ENCODE measurements at regions not wholly inside any gene's neighbourhood (a gene's known extent, or its start where the extent isn't known, plus 50 kb on each side); places are given as distances from the start of the nearest gene placed in this dataset.

DNA sequence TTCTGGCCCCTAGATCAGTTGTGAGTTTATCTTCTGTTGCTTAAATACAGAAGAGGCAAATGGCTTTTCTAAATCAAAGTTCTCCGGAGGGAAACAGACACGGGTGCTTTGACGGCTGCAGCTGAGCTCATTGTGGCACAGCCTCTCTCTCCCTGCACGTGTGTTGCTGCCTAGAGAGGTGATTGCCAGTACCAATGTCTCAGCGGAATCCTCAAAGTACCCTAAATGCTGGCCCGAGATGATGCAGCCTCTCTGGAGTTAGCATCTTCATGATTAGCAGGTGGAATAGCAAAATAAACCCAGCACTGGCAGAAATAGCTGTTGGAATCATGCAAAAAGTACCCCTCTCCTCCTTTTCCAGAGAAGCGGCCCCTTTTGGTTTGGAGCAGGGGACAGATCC is 192.2 kb downstream of the PRDM2 start:
- no peak for TF ChIP-seq EZH2phosphoT487 (IDR thresholded peaks at IDR 0.05; ENCODE audit: borderline replicate concordance, low read length)
- TF ChIP-seq, protein P1, sequence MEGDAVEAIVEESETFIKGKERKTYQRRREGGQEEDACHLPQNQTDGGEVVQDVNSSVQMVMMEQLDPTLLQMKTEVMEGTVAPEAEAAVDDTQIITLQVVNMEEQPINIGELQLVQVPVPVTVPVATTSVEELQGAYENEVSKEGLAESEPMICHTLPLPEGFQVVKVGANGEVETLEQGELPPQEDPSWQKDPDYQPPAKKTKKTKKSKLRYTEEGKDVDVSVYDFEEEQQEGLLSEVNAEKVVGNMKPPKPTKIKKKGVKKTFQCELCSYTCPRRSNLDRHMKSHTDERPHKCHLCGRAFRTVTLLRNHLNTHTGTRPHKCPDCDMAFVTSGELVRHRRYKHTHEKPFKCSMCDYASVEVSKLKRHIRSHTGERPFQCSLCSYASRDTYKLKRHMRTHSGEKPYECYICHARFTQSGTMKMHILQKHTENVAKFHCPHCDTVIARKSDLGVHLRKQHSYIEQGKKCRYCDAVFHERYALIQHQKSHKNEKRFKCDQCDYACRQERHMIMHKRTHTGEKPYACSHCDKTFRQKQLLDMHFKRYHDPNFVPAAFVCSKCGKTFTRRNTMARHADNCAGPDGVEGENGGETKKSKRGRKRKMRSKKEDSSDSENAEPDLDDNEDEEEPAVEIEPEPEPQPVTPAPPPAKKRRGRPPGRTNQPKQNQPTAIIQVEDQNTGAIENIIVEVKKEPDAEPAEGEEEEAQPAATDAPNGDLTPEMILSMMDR (IDR thresholded peaks at IDR 0.05; ENCODE audit: low read depth, low read length, poor library complexity, severe bottlenecking): no peak
- Histone ChIP-seq H3F3A (ENCODE audit: control insufficient read depth, insufficient read depth) (no peaks in the 10 kb centered on the region), H3K4me3 (ENCODE audit: low read length) (no peak overlapping the region), H3K4me1 (ENCODE audit: control insufficient read depth, low read length) (no peaks in the 10 kb centered on the region), H3K9me2 (replicated peaks; ENCODE audit: control insufficient read depth, low read length) (no peaks in the 10 kb centered on the region), H3K27ac (ENCODE audit: low read depth, low read length) (no peak overlapping the region), H3K36me3 (ENCODE audit: control insufficient read depth, low read length) (no peaks in the 10 kb centered on the region), H4K20me1 (ENCODE audit: control insufficient read depth, insufficient read depth, low read depth, low read length) (no peaks in the 10 kb centered on the region), H3K27me3 (ENCODE audit: control insufficient read depth, low read length) (peaks cover 14% of the 10 kb centered on the region; the same call in 1 of the 2 replicates), H3K79me2 (ENCODE audit: control insufficient read depth, low read length) (no peaks in the 10 kb centered on the region), H3K9me3 (ENCODE audit: control insufficient read depth, insufficient read depth, low read length) (no peaks in the 10 kb centered on the region), H3K4me2 (ENCODE audit: low read length) (no peak overlapping the region)

GRCh38 chr1:13892671-13893325 is 192.8 kb downstream of the PRDM2 start:
- H4K20me1 ChIP-seq (ENCODE audit: control insufficient read depth, insufficient read depth, low read depth, low read length): no peaks in the 10 kb centered on the region
- no peaks in the 10 kb centered on the region for H3K79me2 ChIP-seq (ENCODE audit: control insufficient read depth, low read length)
- H3K4me3 ChIP-seq (ENCODE audit: low read length): no peak overlapping the region
- no peak overlapping the region for H3K27ac ChIP-seq (ENCODE audit: low read depth, low read length)
- no peaks in the 10 kb centered on the region for H3K9me2 ChIP-seq (replicated peaks; ENCODE audit: control insufficient read depth, low read length)
- H3K27me3 ChIP-seq (ENCODE audit: control insufficient read depth, low read length): peaks cover 14% of the 10 kb centered on the region; the same call in 1 of the 2 replicates
- TF ChIP-seq EZH2phosphoT487 (IDR thresholded peaks at IDR 0.05; ENCODE audit: borderline replicate concordance, low read length): no peak
- TF ChIP-seq, protein P1 (IDR thresholded peaks at IDR 0.05; ENCODE audit: low read depth, low read length, poor library complexity, severe bottlenecking): no peak
- no peaks in the 10 kb centered on the region for H3K4me1 ChIP-seq (ENCODE audit: control insufficient read depth, low read length)
- no peaks in the 10 kb centered on the region for H3K9me3 ChIP-seq (ENCODE audit: control insufficient read depth, insufficient read depth, low read length)
- no peaks in the 10 kb centered on the region for H3K36me3 ChIP-seq (ENCODE audit: control insufficient read depth, low read length)
- no peaks in the 10 kb centered on the region for H3F3A ChIP-seq (ENCODE audit: control insufficient read depth, insufficient read depth)
- H3K4me2 ChIP-seq (ENCODE audit: low read length): no peak overlapping the region

- Histone ChIP-seq H3K79me2 (ENCODE audit: control insufficient read depth, low read length) (no peaks in the 10 kb centered on the region), H3K27ac (ENCODE audit: low read depth, low read length) (no peak overlapping the region), H3K36me3 (ENCODE audit: control insufficient read depth, low read length) (no peaks in the 10 kb centered on the region), H3F3A (ENCODE audit: control insufficient read depth, insufficient read depth) (no peaks in the 10 kb centered on the region), H3K9me3 (ENCODE audit: control insufficient read depth, insufficient read depth, low read length) (no peaks in the 10 kb centered on the region), H3K4me1 (ENCODE audit: control insufficient read depth, low read length) (no peaks in the 10 kb centered on the region), H3K4me3 (ENCODE audit: low read length) (no peak overlapping the region), H3K27me3 (ENCODE audit: control insufficient read depth, low read length) (peaks cover 11% of the 10 kb centered on the region; the same call in 1 of the 2 replicates), H3K4me2 (ENCODE audit: low read length) (no peak overlapping the region), H4K20me1 (ENCODE audit: control insufficient read depth, insufficient read depth, low read depth, low read length) (no peaks in the 10 kb centered on the region), H3K9me2 (replicated peaks; ENCODE audit: control insufficient read depth, low read length) (no peaks in the 10 kb centered on the region)
- TF ChIP-seq, protein P1 (IDR thresholded peaks at IDR 0.05; ENCODE audit: low read depth, low read length, poor library complexity, severe bottlenecking): no peak
- TF ChIP-seq EZH2phosphoT487 (IDR thresholded peaks at IDR 0.05; ENCODE audit: borderline replicate concordance, low read length): no peak
These were observed 193.4 kb downstream of the PRDM2 start for GRCh38 chr1:13893409-13893821.

All from DOHH2 (cell line).